SK-N-MC (cell line): ENCODE measurements at regions not wholly inside any gene's neighbourhood (a gene's known extent, or its start where the extent isn't known, plus 50 kb on each side); places are given as distances from the start of the nearest gene placed in this dataset.

ENCODE experiments used
- DNase-seq: peaks from one replicate; pipeline ENCODE4 v3.0.0-alpha.2; 2011; ENCODE audit warnings: low read depth, low spot score
- H3K27ac ChIP-seq: fragments of 200-600 bp; sonication (generic); 2 replicates; pipeline ENCODE4 v1.5.1; 2016; ENCODE audit warnings: mixed run types
- H3K36me3 ChIP-seq: fragments of 200-600 bp; sonication (generic); 2 replicates; pipeline ENCODE4 v1.6.1; 2017; ENCODE audit warnings: antibody characterized with exemption, low read length, mixed read lengths; ENCODE audit not compliant: insufficient read depth
- H3K4me3 ChIP-seq: fragments of 200-600 bp; sonication (generic); 2 replicates; pipeline ENCODE4 v1.5.1; 2016
- H3K9ac ChIP-seq: fragments of 200-600 bp; sonication (generic); 2 replicates; pipeline ENCODE4 v1.8.0; 2017; ENCODE audit warnings: mixed run types, mixed read lengths; ENCODE audit not compliant: insufficient read length
- H3K9me3 ChIP-seq: fragments of 200-600 bp; sonication (generic); 2 replicates; pipeline ENCODE4 v1.6.1; 2017; ENCODE audit warnings: low read depth, mild to moderate bottlenecking, antibody characterized with exemption, low read length, moderate library complexity, mixed read lengths
- EZH2 ChIP-seq: fragments of 200-600 bp; sonication (generic); IDR thresholded peaks from one replicate; pipeline ENCODE4 v1.6.1; 2017; ENCODE audit warnings: antibody characterized with exemption
- FOXP2 ChIP-seq: optimal IDR thresholded peaks from 2 replicates; pipeline ENCODE3; 2011; ENCODE audit warnings: mild to moderate bottlenecking, moderate library complexity; ENCODE audit not compliant: insufficient read depth; ENCODE audit errors: extremely low read length, control extremely low read depth
- POLR2AphosphoS5 ChIP-seq: IDR thresholded peaks from 2 replicates; pipeline ENCODE4 v1.6.1; 2012; ENCODE audit warnings: mild to moderate bottlenecking, low read depth, low read length, borderline replicate concordance

DNA sequence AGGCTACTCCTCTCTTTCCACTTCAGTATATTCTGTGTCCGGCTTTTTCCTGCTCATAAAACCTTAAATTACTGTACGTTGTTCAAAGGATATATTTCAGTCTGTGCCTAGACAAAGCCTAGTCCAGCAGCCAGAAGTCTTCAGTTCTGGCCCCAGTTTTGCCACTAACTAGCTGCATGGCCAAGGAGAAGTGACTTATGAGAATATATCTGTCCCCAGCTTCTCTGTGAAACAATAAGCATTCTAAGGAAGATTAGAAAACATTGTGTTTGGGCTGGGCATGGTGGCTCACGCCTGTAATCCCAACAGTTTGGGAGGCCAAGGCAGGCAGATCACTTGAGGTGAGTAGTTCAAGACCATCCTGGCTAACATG is 105.0 kb upstream of the HDAC9 start:
- no peaks in the 10 kb centered on the region for H3K36me3 ChIP-seq
- H3K27ac ChIP-seq = no peak overlapping the region
- H3K9ac ChIP-seq = no peak overlapping the region
- no peak for DNase-seq
- no peak for TF ChIP-seq POLR2AphosphoS5
- TF ChIP-seq EZH2 = no peak
- TF ChIP-seq FOXP2 = no peak
- no peak overlapping the region for H3K4me3 ChIP-seq
- H3K9me3 ChIP-seq = no peaks in the 10 kb centered on the region

- DNase-seq = no peak
- Histone ChIP-seq H3K27ac (no peak overlapping the region), H3K36me3 (no peaks in the 10 kb centered on the region), H3K4me3 (no peak overlapping the region), H3K9me3 (no peaks in the 10 kb centered on the region), H3K9ac (no peak overlapping the region)
- no peak for TF ChIP-seq POLR2AphosphoS5
- TF ChIP-seq EZH2 = no peak
- no peak for TF ChIP-seq FOXP2
Observed at GRCh38 chr7:18393465-18394118, 102.0 kb upstream of the HDAC9 start.

DNA sequence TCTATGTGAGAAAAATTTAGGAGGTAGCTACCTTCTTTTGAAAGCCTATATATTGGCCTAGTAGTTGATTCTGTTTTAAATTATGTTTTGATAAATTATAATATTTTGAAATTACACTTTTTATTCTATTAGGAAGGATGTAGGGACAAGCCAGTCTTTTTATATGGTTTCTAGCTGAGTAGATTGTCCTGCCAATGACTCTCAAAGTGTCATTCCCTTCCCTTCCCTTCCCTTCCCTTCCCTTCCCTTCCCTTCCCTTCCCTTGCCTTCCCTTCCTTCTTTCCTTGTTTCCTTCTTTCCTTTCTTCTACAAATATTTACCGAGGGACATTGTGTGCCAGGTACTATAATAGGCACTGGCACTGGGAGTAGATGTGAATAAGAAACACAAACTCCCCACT is 99.7 kb upstream of the HDAC9 start:
- DNase-seq = no peak
- Histone ChIP-seq H3K9ac (no peak overlapping the region), H3K9me3 (no peaks in the 10 kb centered on the region), H3K4me3 (no peak overlapping the region), H3K27ac (no peak overlapping the region), H3K36me3 (no peaks in the 10 kb centered on the region)
- no peak for TF ChIP-seq FOXP2
- TF ChIP-seq POLR2AphosphoS5 = no peak
- TF ChIP-seq EZH2 = no peak

DNA sequence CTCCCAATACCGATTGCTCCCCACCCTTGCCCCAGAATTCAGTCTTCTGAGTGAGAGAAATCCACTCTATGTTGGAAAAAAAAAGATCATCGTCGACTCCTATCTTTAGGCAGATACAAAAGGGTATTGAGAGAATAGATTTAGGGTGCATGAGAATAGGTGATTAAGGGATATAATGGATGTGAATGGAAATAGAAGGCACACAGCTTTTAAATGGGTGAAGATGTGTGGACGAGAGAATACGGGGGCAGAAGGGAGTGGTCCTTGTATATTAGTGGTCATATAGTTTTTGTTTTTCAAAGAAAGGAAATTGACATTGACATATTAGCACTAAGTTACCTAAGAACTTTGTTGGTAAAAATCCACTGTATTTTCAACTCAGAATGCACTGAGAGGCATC is 98.6 kb upstream of the HDAC9 start:
- H3K27ac ChIP-seq = no peak overlapping the region
- H3K4me3 ChIP-seq = no peak overlapping the region
- H3K9ac ChIP-seq = no peak overlapping the region
- no peak for DNase-seq
- H3K9me3 ChIP-seq = no peaks in the 10 kb centered on the region
- no peaks in the 10 kb centered on the region for H3K36me3 ChIP-seq
- no peak for TF ChIP-seq POLR2AphosphoS5
- TF ChIP-seq EZH2 = no peak
- no peak for TF ChIP-seq FOXP2

- H3K36me3 ChIP-seq = no peaks in the 10 kb centered on the region
- no peak overlapping the region for H3K27ac ChIP-seq
- no peak overlapping the region for H3K4me3 ChIP-seq
- no peak for DNase-seq
- no peaks in the 10 kb centered on the region for H3K9me3 ChIP-seq
- H3K9ac ChIP-seq = no peak overlapping the region
- TF ChIP-seq EZH2 (no peak), FOXP2 (no peak), POLR2AphosphoS5 (no peak)
Observed at GRCh38 chr7:18399436-18400235, 95.9 kb upstream of the HDAC9 start.

GRCh38 chr7:18400275-18400674 is 95.3 kb upstream of the HDAC9 start:
- Histone ChIP-seq H3K9me3 (no peaks in the 10 kb centered on the region), H3K36me3 (no peaks in the 10 kb centered on the region), H3K27ac (no peak overlapping the region), H3K4me3 (no peak overlapping the region), H3K9ac (no peak overlapping the region)
- no peak for TF ChIP-seq EZH2
- no peak for DNase-seq

GRCh38 chr7:18400726-18401125 is 94.8 kb upstream of the HDAC9 start:
- TF ChIP-seq POLR2AphosphoS5 (no peak), FOXP2 (no peak), EZH2 (no peak)
- peak overlapping the region; percentile 10; the same call in 1 of the 2 replicates for H3K27ac ChIP-seq
- no peaks in the 10 kb centered on the region for H3K36me3 ChIP-seq
- no peaks in the 10 kb centered on the region for H3K9me3 ChIP-seq
- no peak overlapping the region for H3K9ac ChIP-seq
- DNase-seq = no peak
- H3K4me3 ChIP-seq = no peak overlapping the region

GRCh38 chr7:18401757-18402156 is 93.8 kb upstream of the HDAC9 start:
- DNase-seq = no peak
- Histone ChIP-seq H3K36me3 (no peaks in the 10 kb centered on the region), H3K27ac (no peak overlapping the region), H3K9ac (no peak overlapping the region), H3K4me3 (no peak overlapping the region), H3K9me3 (no peaks in the 10 kb centered on the region)
- TF ChIP-seq FOXP2 = no peak
- no peak for TF ChIP-seq POLR2AphosphoS5
- TF ChIP-seq EZH2 = no peak
